K562 (cell line): ENCODE measurements at regions not wholly inside any gene's neighbourhood (a gene's known extent, or its start where the extent isn't known, plus 50 kb on each side); places are given as distances from the start of the nearest gene placed in this dataset.
A peak's percentile ranks its signal among the peaks of the same experiment; 100 is the strongest.

ENCODE experiments used
- ARID1B ChIP-seq: fragments of 450-650 bp; IDR thresholded peaks from 2 replicates; pipeline ENCODE4 v1.6.1; 2016; ENCODE audit warnings: antibody characterized with exemption, mild to moderate bottlenecking, inconsistent platforms
- CBX2 ChIP-seq: fragments of 200-600 bp; sonication (generic); IDR thresholded peaks from one replicate; pipeline ENCODE4 v1.6.1; 2012; ENCODE audit warnings: mild to moderate bottlenecking, low read length, inconsistent platforms; ENCODE audit not compliant: insufficient read depth, poor library complexity, severe bottlenecking
- DACH1 ChIP-seq: fragments of 450-650 bp; IDR thresholded peaks from 2 replicates; pipeline ENCODE4 v1.6.1; 2018; ENCODE audit not compliant: partially characterized antibody
- DMBX1 ChIP-seq: fragments of 250-450 bp; sonication (Bioruptor Pico); IDR thresholded peaks from 2 replicates; pipeline ENCODE4 v1.8.0; 2022; ENCODE audit warnings: inconsistent platforms, mild to moderate bottlenecking, moderate library complexity, borderline replicate concordance
- DPF2 ChIP-seq: fragments of 450-650 bp; IDR thresholded peaks from 2 replicates; pipeline ENCODE4 v1.6.1; 2016
- FOSL1 ChIP-seq: fragments of 200-800 bp; sonication (Bioruptor generic); conservative IDR thresholded peaks from 2 replicates; pipeline ENCODE4 v1.6.1; 2016; ENCODE audit warnings: missing genetic modification characterization, missing compliant biosample characterization
- HNRNPL ChIP-seq: fragments of 200-400 bp; formaldehyde crosslinking; IDR thresholded peaks from 2 replicates; pipeline ENCODE4 v1.6.1; 2017; ENCODE audit warnings: low read depth, mild to moderate bottlenecking, low read length
- IFI16 ChIP-seq: fragments of 250-450 bp; sonication (Bioruptor Pico); IDR thresholded peaks from 2 replicates; pipeline ENCODE4 v2.1.2; 2022; ENCODE audit warnings: mild to moderate bottlenecking, inconsistent platforms
- NRF1 ChIP-seq, 2 experiments: fragments of 450-650 bp; IDR thresholded peaks in 1 of 2; conservative IDR thresholded peaks in 1 of 2; 2 replicates each; pipeline ENCODE4 v1.6.1; 2014; ENCODE audit warnings: mild to moderate bottlenecking in 2 of 2
- PHB2 ChIP-seq: fragments of 450-650 bp; IDR thresholded peaks from 2 replicates; pipeline ENCODE4 v1.6.1; 2017; ENCODE audit warnings: low read depth
- POLR2B ChIP-seq: fragments of 450-650 bp; IDR thresholded peaks from 2 replicates; pipeline ENCODE4 v1.6.1; 2018; ENCODE audit warnings: low read depth; ENCODE audit not compliant: partially characterized antibody
- SMARCA4 ChIP-seq: fragments of 450-650 bp; IDR thresholded peaks from 2 replicates; pipeline ENCODE4 v1.6.1; 2016
- SMARCE1 ChIP-seq: fragments of 450-650 bp; IDR thresholded peaks from 2 replicates; pipeline ENCODE4 v1.7.1; 2016; ENCODE audit warnings: mild to moderate bottlenecking
- SP2 ChIP-seq: IDR thresholded peaks from 2 replicates; pipeline ENCODE4 v1.6.1; 2011; ENCODE audit warnings: mild to moderate bottlenecking, low read depth, low read length, moderate library complexity; ENCODE audit not compliant: poor library complexity, severe bottlenecking; ENCODE audit errors: extremely low read depth
- SRSF1 ChIP-seq: fragments of 200-400 bp; formaldehyde crosslinking; IDR thresholded peaks from 2 replicates; pipeline ENCODE4 v1.6.1; 2017; ENCODE audit warnings: mild to moderate bottlenecking, low read depth, low read length, moderate library complexity
- TCF7L2 ChIP-seq: fragments of 150-350 bp; IDR thresholded peaks from 2 replicates; pipeline ENCODE4 v1.6.1; 2016; ENCODE audit warnings: low read depth, mild to moderate bottlenecking, low read length, moderate library complexity
- TRIM28 ChIP-seq: fragments of 450-650 bp; IDR thresholded peaks from 2 replicates; pipeline ENCODE4 v1.6.1; 2017
- ZNF174 ChIP-seq: fragments of 250-450 bp; sonication (Bioruptor Pico); IDR thresholded peaks from 2 replicates; pipeline ENCODE4 v1.4.0; 2020; ENCODE audit warnings: mild to moderate bottlenecking
- ZNF766 ChIP-seq: fragments of 200-800 bp; sonication (Bioruptor generic); conservative IDR thresholded peaks from 2 replicates; pipeline ENCODE4 v1.6.1; 2016; ENCODE audit warnings: missing genetic modification characterization, missing compliant biosample characterization
- TF ChIP-seq, protein P1 (sequence below): fragments of 200-800 bp; sonication (Bioruptor generic); IDR thresholded peaks from 2 replicates; pipeline ENCODE4 v1.6.1; 2016; ENCODE audit warnings: missing genetic modification characterization, missing compliant biosample characterization
- TF ChIP-seq, protein P2 (sequence below): fragments of 250-450 bp; sonication (Bioruptor Pico); IDR thresholded peaks from 2 replicates; pipeline ENCODE4 v1.4.0; 2020
- TF ChIP-seq, protein P3 (sequence below): fragments of 200-800 bp; sonication (Bioruptor generic); IDR thresholded peaks from 2 replicates; pipeline ENCODE4 v1.6.1; 2017; ENCODE audit warnings: missing genetic modification characterization, missing compliant biosample characterization

DNA sequence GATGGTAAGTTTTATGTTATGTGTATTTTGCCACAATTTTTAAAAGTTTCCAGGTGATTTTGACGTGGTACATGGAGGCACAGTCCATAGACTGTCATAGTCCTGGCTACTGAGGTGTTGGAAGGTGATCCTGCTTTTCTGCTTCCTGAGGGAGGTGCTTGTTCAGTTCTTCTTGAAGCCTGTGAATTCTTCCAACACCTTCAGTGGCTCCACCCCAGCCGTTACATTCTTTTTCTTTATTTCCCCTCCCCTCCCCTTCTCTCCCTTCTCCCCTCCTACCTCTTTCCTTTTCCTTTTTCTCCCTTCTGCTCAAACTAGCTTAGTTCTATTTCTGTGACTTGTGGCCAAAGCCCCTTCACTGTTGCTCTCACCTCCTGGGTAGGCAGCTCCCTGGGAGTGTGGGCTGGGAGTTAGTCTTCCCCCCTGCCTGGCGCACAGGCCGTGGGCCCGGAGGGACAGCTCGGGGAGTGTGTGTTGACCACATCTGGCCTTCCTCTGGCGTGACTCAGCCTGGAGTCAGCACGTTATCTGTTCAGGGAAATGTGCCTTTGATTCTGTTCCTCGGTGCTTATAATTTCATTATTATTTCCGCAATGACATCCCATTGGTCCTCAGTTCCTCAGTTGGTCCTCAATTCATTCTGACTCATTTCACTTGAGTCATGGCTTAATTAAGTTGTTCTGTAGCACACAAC, 566.2 kb downstream of the TBC1D22A start (continued):
- TF ChIP-seq SRSF1 (no peak), SP2 (no peak), DPF2 (0 out of 2 replicates have a peak, but pooled peaks have one; percentile 45), ZNF766 (CRISPR knock-in tag) (no peak), ARID1B (peak; percentile 62), TRIM28 (no peak), ZNF174 (CRISPR knock-in tag) (no peak), IFI16 (no peak), POLR2B (no peak), DACH1 (no peak), HNRNPL (no peak), TCF7L2 (no peak), NRF1 (conservative IDR thresholded peaks at IDR 0.05 in 1 of 2, IDR thresholded peaks at IDR 0.05 in 1 of 2) (peak; percentile 25 to 27; a peak in 2 of 4 replicates), DMBX1 (CRISPR knock-in tag) (no peak), FOSL1 (peak; percentile 97), PHB2 (no peak), SMARCA4 (peak; percentile 45; the same call in 1 of the 2 replicates), CBX2 (no peak), SMARCE1 (peak; percentile 48; the same call in 1 of the 2 replicates)
- TF ChIP-seq, protein P1, sequence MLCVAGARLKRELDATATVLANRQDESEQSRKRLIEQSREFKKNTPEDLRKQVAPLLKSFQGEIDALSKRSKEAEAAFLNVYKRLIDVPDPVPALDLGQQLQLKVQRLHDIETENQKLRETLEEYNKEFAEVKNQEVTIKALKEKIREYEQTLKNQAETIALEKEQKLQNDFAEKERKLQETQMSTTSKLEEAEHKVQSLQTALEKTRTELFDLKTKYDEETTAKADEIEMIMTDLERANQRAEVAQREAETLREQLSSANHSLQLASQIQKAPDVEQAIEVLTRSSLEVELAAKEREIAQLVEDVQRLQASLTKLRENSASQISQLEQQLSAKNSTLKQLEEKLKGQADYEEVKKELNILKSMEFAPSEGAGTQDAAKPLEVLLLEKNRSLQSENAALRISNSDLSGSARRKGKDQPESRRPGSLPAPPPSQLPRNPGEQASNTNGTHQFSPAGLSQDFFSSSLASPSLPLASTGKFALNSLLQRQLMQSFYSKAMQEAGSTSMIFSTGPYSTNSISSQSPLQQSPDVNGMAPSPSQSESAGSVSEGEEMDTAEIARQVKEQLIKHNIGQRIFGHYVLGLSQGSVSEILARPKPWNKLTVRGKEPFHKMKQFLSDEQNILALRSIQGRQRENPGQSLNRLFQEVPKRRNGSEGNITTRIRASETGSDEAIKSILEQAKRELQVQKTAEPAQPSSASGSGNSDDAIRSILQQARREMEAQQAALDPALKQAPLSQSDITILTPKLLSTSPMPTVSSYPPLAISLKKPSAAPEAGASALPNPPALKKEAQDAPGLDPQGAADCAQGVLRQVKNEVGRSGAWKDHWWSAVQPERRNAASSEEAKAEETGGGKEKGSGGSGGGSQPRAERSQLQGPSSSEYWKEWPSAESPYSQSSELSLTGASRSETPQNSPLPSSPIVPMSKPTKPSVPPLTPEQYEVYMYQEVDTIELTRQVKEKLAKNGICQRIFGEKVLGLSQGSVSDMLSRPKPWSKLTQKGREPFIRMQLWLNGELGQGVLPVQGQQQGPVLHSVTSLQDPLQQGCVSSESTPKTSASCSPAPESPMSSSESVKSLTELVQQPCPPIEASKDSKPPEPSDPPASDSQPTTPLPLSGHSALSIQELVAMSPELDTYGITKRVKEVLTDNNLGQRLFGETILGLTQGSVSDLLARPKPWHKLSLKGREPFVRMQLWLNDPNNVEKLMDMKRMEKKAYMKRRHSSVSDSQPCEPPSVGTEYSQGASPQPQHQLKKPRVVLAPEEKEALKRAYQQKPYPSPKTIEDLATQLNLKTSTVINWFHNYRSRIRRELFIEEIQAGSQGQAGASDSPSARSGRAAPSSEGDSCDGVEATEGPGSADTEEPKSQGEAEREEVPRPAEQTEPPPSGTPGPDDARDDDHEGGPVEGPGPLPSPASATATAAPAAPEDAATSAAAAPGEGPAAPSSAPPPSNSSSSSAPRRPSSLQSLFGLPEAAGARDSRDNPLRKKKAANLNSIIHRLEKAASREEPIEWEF, result no peak
- TF ChIP-seq, protein P2, sequence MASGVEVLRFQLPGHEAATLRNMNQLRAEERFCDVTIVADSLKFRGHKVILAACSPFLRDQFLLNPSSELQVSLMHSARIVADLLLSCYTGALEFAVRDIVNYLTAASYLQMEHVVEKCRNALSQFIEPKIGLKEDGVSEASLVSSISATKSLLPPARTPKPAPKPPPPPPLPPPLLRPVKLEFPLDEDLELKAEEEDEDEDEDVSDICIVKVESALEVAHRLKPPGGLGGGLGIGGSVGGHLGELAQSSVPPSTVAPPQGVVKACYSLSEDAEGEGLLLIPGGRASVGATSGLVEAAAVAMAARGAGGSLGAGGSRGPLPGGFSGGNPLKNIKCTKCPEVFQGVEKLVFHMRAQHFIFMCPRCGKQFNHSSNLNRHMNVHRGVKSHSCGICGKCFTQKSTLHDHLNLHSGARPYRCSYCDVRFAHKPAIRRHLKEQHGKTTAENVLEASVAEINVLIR (CRISPR knock-in tag), result no peak
- TF ChIP-seq, protein P3, sequence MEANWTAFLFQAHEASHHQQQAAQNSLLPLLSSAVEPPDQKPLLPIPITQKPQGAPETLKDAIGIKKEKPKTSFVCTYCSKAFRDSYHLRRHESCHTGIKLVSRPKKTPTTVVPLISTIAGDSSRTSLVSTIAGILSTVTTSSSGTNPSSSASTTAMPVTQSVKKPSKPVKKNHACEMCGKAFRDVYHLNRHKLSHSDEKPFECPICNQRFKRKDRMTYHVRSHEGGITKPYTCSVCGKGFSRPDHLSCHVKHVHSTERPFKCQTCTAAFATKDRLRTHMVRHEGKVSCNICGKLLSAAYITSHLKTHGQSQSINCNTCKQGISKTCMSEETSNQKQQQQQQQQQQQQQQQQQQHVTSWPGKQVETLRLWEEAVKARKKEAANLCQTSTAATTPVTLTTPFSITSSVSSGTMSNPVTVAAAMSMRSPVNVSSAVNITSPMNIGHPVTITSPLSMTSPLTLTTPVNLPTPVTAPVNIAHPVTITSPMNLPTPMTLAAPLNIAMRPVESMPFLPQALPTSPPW (CRISPR knock-in tag), result peak; percentile 28; the same call in 1 of the 2 replicates
